ENCODE measurements at regions not wholly inside any gene's neighbourhood (a gene's known extent, or its start where the extent isn't known, plus 50 kb on each side); places are given as distances from the start of the nearest gene placed in this dataset.

DNA sequence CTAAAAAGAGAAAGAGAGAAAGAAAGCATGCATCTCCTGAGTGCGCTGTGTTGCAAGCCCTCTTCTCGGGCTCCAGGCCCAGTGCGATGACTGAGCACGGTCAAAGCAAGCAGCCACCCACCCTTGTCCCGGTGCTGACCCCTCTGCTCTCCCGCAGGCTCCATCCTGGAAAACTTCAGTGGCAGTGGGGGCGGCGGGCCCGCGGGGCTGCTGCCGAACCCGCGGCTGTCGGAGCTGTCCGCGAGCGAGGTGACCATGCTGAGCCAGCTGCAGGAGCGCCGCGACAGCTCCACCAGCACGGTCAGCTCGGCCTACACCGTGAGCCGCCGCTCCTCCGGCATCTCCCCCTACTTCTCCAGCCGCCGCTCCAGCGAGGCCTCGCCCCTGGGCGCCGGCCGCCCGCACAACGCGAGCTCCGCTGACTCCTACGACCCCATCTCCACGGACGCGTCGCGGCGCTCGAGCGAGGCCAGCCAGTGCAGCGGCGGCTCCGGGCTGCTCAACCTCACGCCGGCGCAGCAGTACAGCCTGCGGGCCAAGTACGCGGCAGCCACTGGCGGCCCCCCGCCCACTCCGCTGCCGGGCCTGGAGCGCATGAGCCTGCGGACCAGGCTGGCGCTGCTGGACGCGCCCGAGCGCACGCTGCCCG is 252.5 kb downstream of the GLI2 start:
- H3K36me3 ChIP-seq (ENCODE audit: insufficient read depth, low read length): no peaks in the 10 kb centered on the region
- TF ChIP-seq, protein P1, sequence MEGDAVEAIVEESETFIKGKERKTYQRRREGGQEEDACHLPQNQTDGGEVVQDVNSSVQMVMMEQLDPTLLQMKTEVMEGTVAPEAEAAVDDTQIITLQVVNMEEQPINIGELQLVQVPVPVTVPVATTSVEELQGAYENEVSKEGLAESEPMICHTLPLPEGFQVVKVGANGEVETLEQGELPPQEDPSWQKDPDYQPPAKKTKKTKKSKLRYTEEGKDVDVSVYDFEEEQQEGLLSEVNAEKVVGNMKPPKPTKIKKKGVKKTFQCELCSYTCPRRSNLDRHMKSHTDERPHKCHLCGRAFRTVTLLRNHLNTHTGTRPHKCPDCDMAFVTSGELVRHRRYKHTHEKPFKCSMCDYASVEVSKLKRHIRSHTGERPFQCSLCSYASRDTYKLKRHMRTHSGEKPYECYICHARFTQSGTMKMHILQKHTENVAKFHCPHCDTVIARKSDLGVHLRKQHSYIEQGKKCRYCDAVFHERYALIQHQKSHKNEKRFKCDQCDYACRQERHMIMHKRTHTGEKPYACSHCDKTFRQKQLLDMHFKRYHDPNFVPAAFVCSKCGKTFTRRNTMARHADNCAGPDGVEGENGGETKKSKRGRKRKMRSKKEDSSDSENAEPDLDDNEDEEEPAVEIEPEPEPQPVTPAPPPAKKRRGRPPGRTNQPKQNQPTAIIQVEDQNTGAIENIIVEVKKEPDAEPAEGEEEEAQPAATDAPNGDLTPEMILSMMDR (conservative IDR thresholded peaks at IDR 0.05; ENCODE audit: low read length): no peak
- no peak for TF ChIP-seq EZH2phosphoT487 (IDR thresholded peaks at IDR 0.05; ENCODE audit: borderline replicate concordance)
- no peak overlapping the region for H3K9ac ChIP-seq (ENCODE audit: low read depth, low read length, poor library complexity, severe bottlenecking)
- no peaks in the 10 kb centered on the region for H3K9me3 ChIP-seq (ENCODE audit: insufficient read depth, low read depth, low read length)
- no peaks in the 10 kb centered on the region for H3F3A ChIP-seq (ENCODE audit: low read depth)
- no peaks in the 10 kb centered on the region for H3K27me3 ChIP-seq (ENCODE audit: insufficient read depth, low read length, poor library complexity, severe bottlenecking)
- H3K79me2 ChIP-seq (ENCODE audit: insufficient read depth, low read length): no peaks in the 10 kb centered on the region
- no peaks in the 10 kb centered on the region for H4K20me1 ChIP-seq (ENCODE audit: insufficient read depth, low read length, poor library complexity, severe bottlenecking)
- no peaks in the 10 kb centered on the region for H3K9me2 ChIP-seq (replicated peaks; ENCODE audit: low read depth, low read length)
- no peak overlapping the region for H2AFZ ChIP-seq (ENCODE audit: low read length)
- no peak overlapping the region for H3K4me3 ChIP-seq (ENCODE audit: low read length, poor library complexity, severe bottlenecking)
- H3K4me1 ChIP-seq (ENCODE audit: insufficient read depth, low read length, poor library complexity, severe bottlenecking): no peaks in the 10 kb centered on the region
- H3K4me2 ChIP-seq (ENCODE audit: low read depth, low read length, poor library complexity, severe bottlenecking): no peak overlapping the region

DNA sequence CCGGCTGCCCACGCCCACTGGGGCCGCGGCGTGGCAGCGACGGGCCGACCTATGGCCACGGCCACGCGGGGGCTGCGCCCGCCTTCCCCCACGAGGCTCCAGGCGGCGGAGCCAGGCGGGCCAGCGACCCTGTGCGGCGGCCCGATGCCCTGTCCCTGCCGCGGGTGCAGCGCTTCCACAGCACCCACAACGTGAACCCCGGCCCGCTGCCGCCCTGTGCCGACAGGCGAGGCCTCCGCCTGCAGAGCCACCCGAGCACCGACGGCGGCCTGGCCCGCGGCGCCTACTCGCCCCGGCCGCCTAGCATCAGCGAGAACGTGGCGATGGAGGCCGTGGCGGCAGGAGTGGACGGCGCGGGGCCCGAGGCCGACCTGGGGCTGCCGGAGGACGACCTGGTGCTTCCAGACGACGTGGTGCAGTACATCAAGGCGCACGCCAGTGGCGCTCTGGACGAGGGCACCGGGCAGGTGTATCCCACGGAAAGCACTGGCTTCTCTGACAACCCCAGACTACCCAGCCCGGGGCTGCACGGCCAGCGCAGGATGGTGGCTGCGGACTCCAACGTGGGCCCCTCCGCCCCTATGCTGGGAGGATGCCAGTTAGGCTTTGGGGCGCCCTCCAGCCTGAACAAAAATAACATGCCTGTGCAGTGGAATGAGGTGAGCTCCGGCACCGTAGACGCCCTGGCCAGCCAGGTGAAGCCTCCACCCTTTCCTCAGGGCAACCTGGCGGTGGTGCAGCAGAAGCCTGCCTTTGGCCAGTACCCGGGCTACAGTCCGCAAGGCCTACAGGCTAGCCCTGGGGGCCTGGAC is 253.2 kb downstream of the GLI2 start:
- Histone ChIP-seq H3K27me3 (ENCODE audit: insufficient read depth, low read length, poor library complexity, severe bottlenecking) (no peaks in the 10 kb centered on the region), H3K36me3 (ENCODE audit: insufficient read depth, low read length) (no peaks in the 10 kb centered on the region), H3K9me3 (ENCODE audit: insufficient read depth, low read depth, low read length) (no peaks in the 10 kb centered on the region), H2AFZ (ENCODE audit: low read length) (no peak overlapping the region), H3K4me1 (ENCODE audit: insufficient read depth, low read length, poor library complexity, severe bottlenecking) (no peaks in the 10 kb centered on the region), H3K9me2 (replicated peaks; ENCODE audit: low read depth, low read length) (no peaks in the 10 kb centered on the region), H3K9ac (ENCODE audit: low read depth, low read length, poor library complexity, severe bottlenecking) (no peak overlapping the region), H4K20me1 (ENCODE audit: insufficient read depth, low read length, poor library complexity, severe bottlenecking) (no peaks in the 10 kb centered on the region), H3F3A (ENCODE audit: low read depth) (no peaks in the 10 kb centered on the region), H3K4me3 (ENCODE audit: low read length, poor library complexity, severe bottlenecking) (no peak overlapping the region), H3K79me2 (ENCODE audit: insufficient read depth, low read length) (no peaks in the 10 kb centered on the region), H3K4me2 (ENCODE audit: low read depth, low read length, poor library complexity, severe bottlenecking) (no peak overlapping the region)
- TF ChIP-seq, protein P1 (conservative IDR thresholded peaks at IDR 0.05; ENCODE audit: low read length): no peak
- no peak for TF ChIP-seq EZH2phosphoT487 (IDR thresholded peaks at IDR 0.05; ENCODE audit: borderline replicate concordance)

DNA sequence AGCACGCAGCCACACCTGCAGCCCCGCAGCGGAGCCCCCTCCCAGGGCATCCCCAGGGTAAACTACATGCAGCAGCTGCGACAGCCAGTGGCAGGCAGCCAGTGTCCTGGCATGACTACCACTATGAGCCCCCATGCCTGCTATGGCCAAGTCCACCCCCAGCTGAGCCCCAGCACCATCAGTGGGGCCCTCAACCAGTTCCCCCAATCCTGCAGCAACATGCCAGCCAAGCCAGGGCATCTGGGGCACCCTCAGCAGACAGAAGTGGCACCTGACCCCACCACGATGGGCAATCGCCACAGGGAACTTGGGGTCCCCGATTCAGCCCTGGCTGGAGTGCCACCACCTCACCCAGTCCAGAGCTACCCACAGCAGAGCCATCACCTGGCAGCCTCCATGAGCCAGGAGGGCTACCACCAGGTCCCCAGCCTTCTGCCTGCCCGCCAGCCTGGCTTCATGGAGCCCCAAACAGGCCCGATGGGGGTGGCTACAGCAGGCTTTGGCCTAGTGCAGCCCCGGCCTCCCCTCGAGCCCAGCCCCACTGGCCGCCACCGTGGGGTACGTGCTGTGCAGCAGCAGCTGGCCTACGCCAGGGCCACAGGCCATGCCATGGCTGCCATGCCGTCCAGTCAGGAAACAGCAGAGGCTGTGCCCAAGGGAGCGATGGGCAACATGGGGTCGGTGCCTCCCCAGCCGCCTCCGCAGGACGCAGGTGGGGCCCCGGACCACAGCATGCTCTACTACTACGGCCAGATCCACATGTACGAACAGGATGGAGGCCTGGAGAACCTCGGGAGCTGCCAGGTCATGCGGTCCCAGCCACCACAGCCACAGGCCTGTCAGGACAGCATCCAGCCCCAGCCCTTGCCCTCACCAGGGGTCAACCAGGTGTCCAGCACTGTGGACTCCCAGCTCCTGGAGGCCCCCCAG is 254.1 kb downstream of the GLI2 start:
- no peak overlapping the region for H3K9ac ChIP-seq (ENCODE audit: low read depth, low read length, poor library complexity, severe bottlenecking)
- no peaks in the 10 kb centered on the region for H3K79me2 ChIP-seq (ENCODE audit: insufficient read depth, low read length)
- no peaks in the 10 kb centered on the region for H4K20me1 ChIP-seq (ENCODE audit: insufficient read depth, low read length, poor library complexity, severe bottlenecking)
- no peak overlapping the region for H3K4me3 ChIP-seq (ENCODE audit: low read length, poor library complexity, severe bottlenecking)
- H3K9me3 ChIP-seq (ENCODE audit: insufficient read depth, low read depth, low read length): no peaks in the 10 kb centered on the region
- no peaks in the 10 kb centered on the region for H3K4me1 ChIP-seq (ENCODE audit: insufficient read depth, low read length, poor library complexity, severe bottlenecking)
- no peak for TF ChIP-seq EZH2phosphoT487 (IDR thresholded peaks at IDR 0.05; ENCODE audit: borderline replicate concordance)
- TF ChIP-seq, protein P1 (conservative IDR thresholded peaks at IDR 0.05; ENCODE audit: low read length): no peak
- no peak overlapping the region for H2AFZ ChIP-seq (ENCODE audit: low read length)
- H3K27me3 ChIP-seq (ENCODE audit: insufficient read depth, low read length, poor library complexity, severe bottlenecking): no peaks in the 10 kb centered on the region
- no peaks in the 10 kb centered on the region for H3K9me2 ChIP-seq (replicated peaks; ENCODE audit: low read depth, low read length)
- H3F3A ChIP-seq (ENCODE audit: low read depth): no peaks in the 10 kb centered on the region
- H3K36me3 ChIP-seq (ENCODE audit: insufficient read depth, low read length): no peaks in the 10 kb centered on the region
- no peak overlapping the region for H3K4me2 ChIP-seq (ENCODE audit: low read depth, low read length, poor library complexity, severe bottlenecking)
